ENCODE measurements at regions not wholly inside any gene's neighbourhood (a gene's known extent, or its start where the extent isn't known, plus 50 kb on each side); places are given as distances from the start of the nearest gene placed in this dataset.
A peak's percentile ranks its signal among the peaks of the same experiment; 100 is the strongest.

GRCh38 chr2:192275632-192276031 lies 80.9 kb upstream of the TMEFF2 start:
- Histone ChIP-seq H2AFZ (ENCODE audit: low read depth, low read length) (no peak overlapping the region), H3K9me1 (replicated peaks; ENCODE audit: control insufficient read depth, extremely low read depth, insufficient read depth, low read length) (no peaks in the 10 kb centered on the region), H3K4me3 (replicated peaks in 1 of 3; ENCODE audit: insufficient read depth in 1 of 3, low read depth in 1 of 3, low read length in 3 of 3) (no peak overlapping the region), H4K20me1 (replicated peaks; ENCODE audit: control insufficient read depth, extremely low read depth, insufficient read depth, low read length) (no peaks in the 10 kb centered on the region), H3K36me3 (ENCODE audit: control insufficient read depth in 2 of 2, extremely low read depth in 1 of 2, insufficient read depth in 2 of 2, low read length in 2 of 2) (no peaks in the 10 kb centered on the region), H3K4me1 (ENCODE audit: control insufficient read depth, extremely low read depth, insufficient read depth, low read length) (peaks cover 5% of the 10 kb centered on the region), H3K9ac (replicated peaks; ENCODE audit: extremely low read depth, insufficient read depth, low read length) (no peak overlapping the region), H3K79me2 (ENCODE audit: control insufficient read depth, insufficient read depth, low read length) (no peaks in the 10 kb centered on the region), H3K27ac (ENCODE audit: insufficient read depth, low read depth, low read length) (no peak overlapping the region), H3K9me3 (replicated peaks; ENCODE audit: control insufficient read depth, insufficient read depth, low read length) (no peaks in the 10 kb centered on the region), H3K27me3 (ENCODE audit: control insufficient read depth in 2 of 2, insufficient read depth in 2 of 2, low read length in 2 of 2) (no peaks in the 10 kb centered on the region), H3K4me2 (ENCODE audit: insufficient read depth, low read length) (no peak overlapping the region)
- dilution Hi-C loops (cut with MboI; ENCODE audit: extremely low pct_ligation_motif_present, low sequenced_read_pairs) (no loop called here), intact Hi-C loops (cut with micrococcal nuclease) (no loop called here)
- no TSS peak for BruUV-seq (replicated peaks)
- DNase-seq (ENCODE audit: low read depth, low spot score) (no peak), FAIRE-seq (no peak)
- CTCF ChIA-PET = interaction anchor here (1.8 kb wide), 1 partner anchor 16 kb away, joined by 5 read pairs; no protein-coding TSS in a partner anchor
- POLR2A ChIA-PET = no interaction called here
- TF ChIP-seq CTCF (IDR thresholded peaks at IDR 0.05; ENCODE audit: extremely low read depth in 1 of 2, insufficient read depth in 1 of 2, low read depth in 1 of 2, low read length in 2 of 2) (no peak), MYC (IDR thresholded peaks at IDR 0.05; ENCODE audit: low read depth, low read length) (no peak)

GRCh38 chr2:192267484-192267883 lies 72.8 kb upstream of the TMEFF2 start:
- Histone ChIP-seq H2AFZ (ENCODE audit: low read depth, low read length) (no peak overlapping the region), H3K9me3 (replicated peaks; ENCODE audit: control insufficient read depth, insufficient read depth, low read length) (no peaks in the 10 kb centered on the region), H3K27ac (ENCODE audit: insufficient read depth, low read depth, low read length) (peak overlapping the region; percentile 90), H3K27me3 (ENCODE audit: control insufficient read depth in 2 of 2, insufficient read depth in 2 of 2, low read length in 2 of 2) (no peaks in the 10 kb centered on the region), H3K9ac (replicated peaks; ENCODE audit: extremely low read depth, insufficient read depth, low read length) (peak overlapping the region; percentile 33), H3K79me2 (ENCODE audit: control insufficient read depth, insufficient read depth, low read length) (no peaks in the 10 kb centered on the region), H3K9me1 (replicated peaks; ENCODE audit: control insufficient read depth, extremely low read depth, insufficient read depth, low read length) (no peaks in the 10 kb centered on the region), H4K20me1 (replicated peaks; ENCODE audit: control insufficient read depth, extremely low read depth, insufficient read depth, low read length) (no peaks in the 10 kb centered on the region), H3K4me3 (replicated peaks in 1 of 3; ENCODE audit: insufficient read depth in 1 of 3, low read depth in 1 of 3, low read length in 3 of 3) (no peak overlapping the region), H3K4me2 (ENCODE audit: insufficient read depth, low read length) (peak overlapping the region; percentile 66), H3K36me3 (ENCODE audit: control insufficient read depth in 2 of 2, extremely low read depth in 1 of 2, insufficient read depth in 2 of 2, low read length in 2 of 2) (no peaks in the 10 kb centered on the region), H3K4me1 (ENCODE audit: control insufficient read depth, extremely low read depth, insufficient read depth, low read length) (peaks cover 15% of the 10 kb centered on the region)
- TF ChIP-seq CTCF (IDR thresholded peaks at IDR 0.05; ENCODE audit: extremely low read depth in 1 of 2, insufficient read depth in 1 of 2, low read depth in 1 of 2, low read length in 2 of 2) (no peak), POLR2AphosphoS5 (IDR thresholded peaks at IDR 0.05; ENCODE audit: insufficient read depth, low read depth, low read length) (no peak), GATA2 (IDR thresholded peaks at IDR 0.05; ENCODE audit: insufficient read depth, insufficient read length, low read depth, low read length) (no peak), POLR2A (IDR thresholded peaks at IDR 0.05; ENCODE audit: low read depth, low read length) (no peak), JUN (IDR thresholded peaks at IDR 0.05; ENCODE audit: borderline replicate concordance, insufficient read depth, insufficient read length, low read depth) (peak; percentile 95), MYC (IDR thresholded peaks at IDR 0.05; ENCODE audit: low read depth, low read length) (no peak), FOS (IDR thresholded peaks at IDR 0.05; ENCODE audit: borderline replicate concordance, insufficient read depth, low read length) (peak; percentile 88), MAX (IDR thresholded peaks at IDR 0.05; ENCODE audit: insufficient read depth, insufficient read length) (no peak), EZH2 (IDR thresholded peaks at IDR 0.05; ENCODE audit: borderline replicate concordance, low read depth, low read length, severe bottlenecking) (no peak)
- ChIA-PET POLR2A (interaction anchor here (0.6 kb wide), 1 partner anchor 570 kb away, joined by 4 read pairs; no protein-coding TSS in a partner anchor), CTCF (interaction anchor here (0.6 to 1.3 kb wide), 9 partner anchors 9 to 729 kb away, joined by 3 to 6 read pairs (median 3); partner anchors contain the start of gene TMEFF2)
- FAIRE-seq = no peak
- intact Hi-C loops (cut with micrococcal nuclease) = loop anchor here (2.0 to 10.0 kb wide), 2 partner anchors 73 to 293 kb away; partner anchors contain the start of gene TMEFF2
- no TSS peak for BruUV-seq (replicated peaks)
- DNase-seq (ENCODE audit: low read depth, low spot score) = peak; percentile 85
- dilution Hi-C loops (cut with MboI; ENCODE audit: extremely low pct_ligation_motif_present, low sequenced_read_pairs) = no loop called here

Data from endothelial cell of umbilical vein (primary cell).